Endometrium (tissue), 2 donors: ENCODE measurements at regions not wholly inside any gene's neighbourhood (a gene's known extent, or its start where the extent isn't known, plus 50 kb on each side); places are given as distances from the start of the nearest gene placed in this dataset.

Experiments used
- FAIRE-seq: peaks from 2 replicates; lab custom pipeline; 2012; peaks lifted over from hg19 to GRCh38; lab: Jason Lieb, UNC
- donor health status: control.
- donor health status: control.

DNA sequence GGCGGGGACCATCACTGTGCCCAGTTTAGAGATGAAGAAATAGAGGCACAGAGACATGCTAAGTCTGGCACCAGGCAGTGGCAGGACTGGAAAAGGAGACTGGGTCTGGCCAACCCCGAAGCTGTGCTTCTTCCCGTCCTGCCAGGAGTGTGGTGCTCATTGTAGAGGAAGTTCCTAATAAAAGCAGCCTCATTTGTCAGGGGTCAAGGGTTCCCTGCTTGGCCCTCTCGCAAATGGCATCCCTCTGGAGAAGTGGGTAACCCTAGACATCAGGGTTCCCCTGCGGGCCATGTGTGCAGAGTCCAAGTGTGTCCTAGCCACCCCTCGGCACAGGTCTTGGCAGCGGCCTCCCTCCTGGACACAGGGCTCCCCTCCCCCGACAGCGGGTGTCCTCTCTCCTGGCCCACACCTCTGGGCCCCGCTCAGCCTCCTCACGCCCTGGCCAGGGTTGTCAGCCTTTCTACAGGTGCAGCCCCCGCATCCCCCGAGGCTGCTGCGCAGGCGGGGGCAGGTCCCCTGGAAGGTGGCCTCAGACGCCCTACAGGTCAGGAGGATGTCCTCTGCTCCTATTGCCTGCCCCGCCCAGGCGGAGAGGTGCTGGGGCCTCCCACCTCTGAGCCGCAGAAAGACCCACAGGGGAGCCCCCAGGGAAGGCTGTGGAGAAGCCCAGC lies 61.8 kb upstream of the PRR20G start:
- FAIRE-seq: no peak

DNA sequence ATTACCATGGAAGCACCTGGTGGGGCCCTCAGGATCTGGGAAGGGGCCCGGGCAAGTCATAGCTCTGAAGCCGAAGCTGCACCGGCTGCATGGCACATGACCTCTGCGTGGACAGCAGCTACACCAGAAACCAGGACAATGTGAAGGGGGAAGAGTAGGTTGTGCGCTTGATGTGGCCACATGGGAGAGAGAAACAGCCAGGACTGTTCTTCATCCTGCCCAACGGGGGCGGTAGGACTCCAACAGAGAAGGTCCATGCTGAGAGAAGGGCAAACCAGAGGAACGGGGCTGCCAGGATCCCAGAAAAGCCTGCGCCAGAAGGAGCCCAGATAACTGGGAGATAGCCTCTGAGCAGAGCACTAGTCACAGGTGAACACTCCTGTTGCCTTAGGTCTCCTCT lies 54.9 kb upstream of the PRR20G start:
- FAIRE-seq: no peak

DNA sequence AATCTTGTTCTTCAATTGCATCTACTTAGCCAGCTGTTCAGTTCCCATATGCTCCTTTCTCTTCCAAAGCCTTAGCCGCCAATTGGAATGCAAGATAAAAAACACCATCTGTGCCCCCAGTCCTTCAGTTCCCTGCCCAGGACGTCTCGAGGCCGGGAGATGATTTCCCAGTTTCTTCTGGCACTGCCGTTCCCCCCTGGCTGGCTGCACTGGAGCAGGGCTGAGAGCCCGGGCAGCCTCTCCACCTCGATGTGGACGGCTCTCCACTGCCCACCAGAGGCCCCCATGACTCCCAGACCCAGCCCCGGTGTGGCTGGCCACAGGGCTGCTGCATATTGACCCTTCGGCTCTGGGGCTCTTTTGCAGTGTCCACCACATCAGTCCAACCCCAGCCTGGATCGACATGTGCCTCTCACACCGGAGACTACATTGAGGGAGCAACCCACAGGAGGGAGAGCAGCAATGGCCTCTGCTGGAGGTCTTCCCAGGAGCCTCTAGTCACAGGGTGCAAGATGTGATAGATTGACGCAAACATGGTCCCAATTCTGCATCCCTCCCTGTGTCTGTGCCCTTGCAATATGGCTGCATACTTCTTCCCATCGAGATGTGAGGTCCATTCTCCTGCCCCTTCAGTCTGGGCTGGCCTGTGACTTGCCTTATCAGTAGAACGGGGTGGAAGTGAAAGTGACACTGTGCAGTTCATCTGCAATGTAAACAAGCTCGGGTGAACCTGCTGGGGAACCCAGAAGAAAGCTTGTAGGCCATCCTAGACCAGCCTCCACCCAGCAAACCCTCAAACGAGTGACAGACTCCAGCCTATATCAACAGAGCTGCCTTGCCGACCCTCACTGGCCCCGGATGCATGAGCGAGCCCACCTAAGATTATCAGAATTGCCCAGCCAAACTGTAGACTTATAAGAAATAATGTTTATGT lies 52.3 kb upstream of the PRR20G start:
- no peak for FAIRE-seq

DNA sequence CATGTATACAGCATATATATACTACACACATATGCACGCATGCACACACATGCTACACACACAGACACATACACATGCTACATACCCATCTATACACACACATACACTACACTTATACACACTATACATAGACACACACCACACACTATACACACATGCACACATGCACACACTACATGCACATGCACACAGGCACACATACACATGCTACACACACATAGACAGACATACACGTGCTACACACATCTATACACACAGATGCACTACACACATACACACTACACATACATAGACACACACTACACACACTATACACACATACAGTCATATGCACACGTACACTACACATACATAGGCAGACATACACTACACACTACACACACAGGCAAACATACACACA lies 51.2 kb upstream of the PRR20G start:
- FAIRE-seq: no peak

DNA sequence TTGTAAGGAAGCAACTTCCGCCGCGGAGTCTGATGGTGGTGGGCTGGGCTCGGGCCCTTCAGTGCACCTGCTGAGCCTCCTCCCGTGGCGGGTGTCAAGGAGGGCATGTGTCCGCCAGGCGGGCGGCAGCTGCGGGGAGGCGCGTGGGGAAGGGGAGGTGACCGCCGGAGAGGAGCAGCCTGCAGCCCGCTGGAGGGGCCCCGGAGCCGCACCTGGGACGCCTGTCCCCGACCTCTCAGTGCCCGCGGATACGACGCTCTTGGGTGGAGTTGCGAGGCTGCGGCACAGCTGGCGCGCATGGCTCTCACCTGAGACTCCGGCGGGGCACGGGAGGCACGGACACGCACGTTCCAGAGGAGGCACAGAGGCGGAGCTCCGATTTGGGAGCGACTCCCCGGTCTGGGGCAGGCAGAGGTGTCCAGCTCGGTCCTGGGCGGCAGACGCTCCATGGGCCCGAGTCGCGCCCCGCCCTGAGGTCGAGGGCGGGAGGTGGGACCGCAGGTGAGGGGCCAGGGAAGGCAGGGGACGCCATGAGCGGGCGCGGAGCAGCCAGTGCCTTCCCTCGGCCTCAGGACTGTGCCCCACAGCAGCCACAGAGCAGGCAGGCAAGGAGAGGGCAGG lies 50.2 kb upstream of the PRR20G start:
- no peak for FAIRE-seq
